Mesendoderm (in vitro differentiated cells): ENCODE measurements at regions not wholly inside any gene's neighbourhood (a gene's known extent, or its start where the extent isn't known, plus 50 kb on each side); places are given as distances from the start of the nearest gene placed in this dataset.
"Not testable (repeated sequence)": the region's sequence is repeated elsewhere in the genome, so short reads cannot be mapped to it uniquely, and the experiment has no call there.

Source experiments
- DNase-seq: peaks from one replicate; pipeline ENCODE4 v3.0.0; 2013
- H2AK5ac ChIP-seq: 2 replicates; pipeline ENCODE4 v1.6.1; 2013; ENCODE audit warnings: low read length, inconsistent platforms
- H2BK120ac ChIP-seq: 2 replicates; pipeline ENCODE4 v1.6.1; 2013; ENCODE audit warnings: low read depth, mild to moderate bottlenecking, low read length, moderate library complexity, mixed read lengths
- H2BK15ac ChIP-seq: replicated peaks from 2 replicates; pipeline ENCODE4 v1.6.1; 2013; ENCODE audit warnings: low read depth, mild to moderate bottlenecking, moderate library complexity
- H2BK5ac ChIP-seq: 2 replicates; pipeline ENCODE4 v1.6.1; 2013; ENCODE audit warnings: low read length, inconsistent platforms
- H3K18ac ChIP-seq: 2 replicates; pipeline ENCODE4 v1.6.1; 2013; ENCODE audit warnings: mild to moderate bottlenecking, low read length, mixed read lengths
- H3K23ac ChIP-seq: one replicate; pipeline ENCODE4 v1.6.1; 2013; ENCODE audit warnings: low read length
- H3K27ac ChIP-seq: 2 replicates; pipeline ENCODE4 v1.5.1; 2013; ENCODE audit warnings: low read depth, mild to moderate bottlenecking, inconsistent platforms, low read length, moderate library complexity
- H3K27me3 ChIP-seq: 2 replicates; pipeline ENCODE4 v1.6.1; 2013; ENCODE audit warnings: low read length, control low read depth, mild to moderate bottlenecking, inconsistent platforms; ENCODE audit not compliant: insufficient read depth, poor library complexity
- H3K36me3 ChIP-seq: 2 replicates; pipeline ENCODE4 v1.6.1; 2013; ENCODE audit warnings: low read length, inconsistent platforms; ENCODE audit not compliant: control insufficient read depth, insufficient read depth
- H3K4ac ChIP-seq: one replicate; pipeline ENCODE4 v1.6.1; 2013; ENCODE audit warnings: low read depth, mild to moderate bottlenecking, low read length, moderate library complexity
- H3K4me1 ChIP-seq: 2 replicates; pipeline ENCODE4 v1.6.1; 2013; ENCODE audit warnings: low read depth, low read length, inconsistent platforms; ENCODE audit not compliant: control insufficient read depth
- H3K4me2 ChIP-seq: 2 replicates; pipeline ENCODE4 v1.6.1; 2013; ENCODE audit warnings: low read length
- H3K4me3 ChIP-seq: 2 replicates; pipeline ENCODE4 v1.5.1; 2013; ENCODE audit warnings: mild to moderate bottlenecking, low read length
- H3K56ac ChIP-seq: one replicate; pipeline ENCODE4 v1.6.1; 2013; ENCODE audit warnings: low read length
- H3K79me1 ChIP-seq: 2 replicates; pipeline ENCODE4 v1.6.1; 2013; ENCODE audit warnings: low read length, inconsistent platforms
- H3K79me2 ChIP-seq: 2 replicates; pipeline ENCODE4 v1.6.1; 2013; ENCODE audit warnings: mild to moderate bottlenecking, low read length; ENCODE audit not compliant: control insufficient read depth, insufficient read depth
- H3K9ac ChIP-seq: 2 replicates; pipeline ENCODE4 v1.6.1; 2013; ENCODE audit warnings: low read length, inconsistent platforms
- H4K5ac ChIP-seq: one replicate; pipeline ENCODE4 v1.6.1; 2013; ENCODE audit warnings: low read length
- H4K8ac ChIP-seq: one replicate; pipeline ENCODE4 v1.6.1; 2013; ENCODE audit warnings: low read depth, mild to moderate bottlenecking, control low read depth, low read length, moderate library complexity
- WGBS: extraction: QIAGEN DNeasy Blood & Tissue Kit; methylation state at CpG from one replicate; pipeline ENCODE4 v1.1.7; 2013; ENCODE audit warnings: low lambda C conversion rate, missing lambda C conversion rate; ENCODE audit not compliant: insufficient coverage; ENCODE audit errors: extremely low coverage; 5-methylcytosine and 5-hydroxymethylcytosine counted together

GRCh38 chr17:6930749-6931148 is 65.1 kb upstream of the ALOX12 start:
- H3K18ac ChIP-seq: no peak overlapping the region
- H2BK5ac ChIP-seq: no peak overlapping the region
- no peaks in the 10 kb centered on the region for H3K79me1 ChIP-seq
- H2AK5ac ChIP-seq: no peak overlapping the region
- H3K4me3 ChIP-seq: no peak overlapping the region
- no peaks in the 10 kb centered on the region for H3K79me2 ChIP-seq
- H4K8ac ChIP-seq: no peak overlapping the region
- no peak overlapping the region for H4K5ac ChIP-seq
- H3K27me3 ChIP-seq: no peaks in the 10 kb centered on the region
- H3K27ac ChIP-seq: no peak overlapping the region
- no peak overlapping the region for H3K23ac ChIP-seq
- H3K4ac ChIP-seq: no peak overlapping the region
- H3K4me1 ChIP-seq: no peaks in the 10 kb centered on the region
- no peak overlapping the region for H2BK15ac ChIP-seq
- DNase-seq: no peak
- H3K9ac ChIP-seq: no peak overlapping the region
- no peak overlapping the region for H3K4me2 ChIP-seq
- H2BK120ac ChIP-seq: no peak overlapping the region
- no peak overlapping the region for H3K56ac ChIP-seq
- no peaks in the 10 kb centered on the region for H3K36me3 ChIP-seq

GRCh38 chr17:6934544-6934943 is 61.3 kb upstream of the ALOX12 start:
- not testable (repeated sequence) for H3K4me1 ChIP-seq, H3K36me3 ChIP-seq
- WGBS: no CpG with 5 or more reads among the region's 2 CpGs

GRCh38 chr17:6936370-6937028 is 59.4 kb upstream of the ALOX12 start:
- Histone ChIP-seq H3K4me1 (no peaks in the 10 kb centered on the region), H4K8ac (no peak overlapping the region), H3K36me3 (no peaks in the 10 kb centered on the region), H2BK15ac (no peak overlapping the region), H3K79me1 (no peaks in the 10 kb centered on the region), H3K9ac (no peak overlapping the region), H3K27ac (no peak overlapping the region), H4K5ac (no peak overlapping the region), H3K4ac (no peak overlapping the region), H3K56ac (no peak overlapping the region), H3K79me2 (no peaks in the 10 kb centered on the region), H2BK5ac (no peak overlapping the region), H2BK120ac (no peak overlapping the region), H3K27me3 (no peaks in the 10 kb centered on the region), H3K4me3 (no peak overlapping the region), H3K18ac (no peak overlapping the region), H3K4me2 (no peak overlapping the region), H3K23ac (no peak overlapping the region), H2AK5ac (no peak overlapping the region)
- no CpG with 5 or more reads among the region's 8 CpGs for WGBS
- no peak for DNase-seq

More at GRCh38 chr17:6934544-6934943, 61.3 kb upstream of the ALOX12 start:
- H3K18ac ChIP-seq, H4K8ac ChIP-seq, H3K27ac ChIP-seq, H2AK5ac ChIP-seq, H3K4me3 ChIP-seq, H3K56ac ChIP-seq, H3K4ac ChIP-seq, H3K4me2 ChIP-seq, DNase-seq, H4K5ac ChIP-seq, H3K23ac ChIP-seq, H3K27me3 ChIP-seq, H3K9ac ChIP-seq, H3K79me2 ChIP-seq, H3K79me1 ChIP-seq, H2BK15ac ChIP-seq, H2BK120ac ChIP-seq, H2BK5ac ChIP-seq: not testable (repeated sequence)

- no peak overlapping the region for H3K27ac ChIP-seq
- DNase-seq: no peak
- H3K4me3 ChIP-seq: no peak overlapping the region
Observed at GRCh38 chr17:6938637-6939036, 57.2 kb upstream of the ALOX12 start.

GRCh38 chr17:6940186-6940649 is 55.6 kb upstream of the ALOX12 start:
- Histone ChIP-seq H2AK5ac (no peak overlapping the region), H3K56ac (no peak overlapping the region), H3K18ac (no peak overlapping the region), H2BK5ac (no peak overlapping the region), H3K79me1 (no peaks in the 10 kb centered on the region), H4K8ac (no peak overlapping the region), H3K27ac (no peak overlapping the region), H3K36me3 (no peaks in the 10 kb centered on the region), H3K4me1 (no peaks in the 10 kb centered on the region), H3K4me2 (no peak overlapping the region), H4K5ac (no peak overlapping the region), H3K27me3 (no peaks in the 10 kb centered on the region), H3K4ac (no peak overlapping the region), H3K79me2 (no peaks in the 10 kb centered on the region), H2BK120ac (no peak overlapping the region), H3K9ac (no peak overlapping the region), H3K4me3 (no peak overlapping the region), H3K23ac (no peak overlapping the region), H2BK15ac (no peak overlapping the region)
- DNase-seq: no peak
- no CpG with 5 or more reads among the region's 7 CpGs for WGBS

More at GRCh38 chr17:6938637-6939036, 57.2 kb upstream of the ALOX12 start:
- Histone ChIP-seq H3K27me3 (no peaks in the 10 kb centered on the region), H3K4me1 (no peaks in the 10 kb centered on the region), H3K56ac (no peak overlapping the region), H3K23ac (no peak overlapping the region), H3K4me2 (no peak overlapping the region), H3K4ac (no peak overlapping the region), H2BK120ac (no peak overlapping the region), H2AK5ac (no peak overlapping the region), H3K36me3 (no peaks in the 10 kb centered on the region), H3K79me1 (no peaks in the 10 kb centered on the region), H2BK15ac (no peak overlapping the region), H3K79me2 (no peaks in the 10 kb centered on the region), H3K9ac (no peak overlapping the region), H4K5ac (no peak overlapping the region), H2BK5ac (no peak overlapping the region), H4K8ac (no peak overlapping the region), H3K18ac (no peak overlapping the region)
- WGBS: no CpG with 5 or more reads among the region's 3 CpGs

GRCh38 chr17:6941989-6942388 is 53.9 kb upstream of the ALOX12 start:
- peak; percentile 62 for DNase-seq
- no peak overlapping the region for H2AK5ac ChIP-seq
- no peaks in the 10 kb centered on the region for H3K27me3 ChIP-seq
- no peaks in the 10 kb centered on the region for H3K4me1 ChIP-seq
- H3K18ac ChIP-seq: no peak overlapping the region
- H3K56ac ChIP-seq: no peak overlapping the region
- no peaks in the 10 kb centered on the region for H3K79me2 ChIP-seq
- H2BK15ac ChIP-seq: no peak overlapping the region
- H2BK5ac ChIP-seq: no peak overlapping the region
- no peak overlapping the region for H3K23ac ChIP-seq
- no peak overlapping the region for H3K9ac ChIP-seq
- no peak overlapping the region for H4K5ac ChIP-seq
- no peak overlapping the region for H2BK120ac ChIP-seq
- no peaks in the 10 kb centered on the region for H3K36me3 ChIP-seq
- WGBS: no CpG with 5 or more reads among the region's 5 CpGs
- H3K27ac ChIP-seq: no peak overlapping the region
- no peaks in the 10 kb centered on the region for H3K79me1 ChIP-seq
- H3K4me3 ChIP-seq: no peak overlapping the region
- H3K4ac ChIP-seq: no peak overlapping the region
- no peak overlapping the region for H3K4me2 ChIP-seq
- H4K8ac ChIP-seq: no peak overlapping the region
